ENCODE measurements at regions not wholly inside any gene's neighbourhood (a gene's known extent, or its start where the extent isn't known, plus 50 kb on each side); places are given as distances from the start of the nearest gene placed in this dataset.

- DNase-seq (no peak), ATAC-seq (no peak)
- no peak overlapping the region for H3K4me3 ChIP-seq
- intact Hi-C loops (cut with DNase I), result no loop called here
- H3K27me3 ChIP-seq, result peaks cover 0 to 30% (median 0%) of the 10 kb centered on the region in 9 donors
- no peak for TF ChIP-seq POLR2A (IDR thresholded peaks at IDR 0.05)
- TF ChIP-seq CTCF (IDR thresholded peaks at IDR 0.05), result no peak
- H3K4me1 ChIP-seq, result peaks cover 0 to 11% (median 0%) of the 10 kb centered on the region in 12 donors
- no peaks in the 10 kb centered on the region for H3K9me3 ChIP-seq
- 81 to 92% (median 85%) methylated on average over 7 of the region's 7 CpGs for WGBS, 4 donors
- H3K27ac ChIP-seq, result no peak overlapping the region
- no peaks in the 10 kb centered on the region for H3K36me3 ChIP-seq
These were observed 684.8 kb downstream of the DHX35 start for GRCh38 chr20:39646874-39647413.

- Histone ChIP-seq H3K4me1 (peaks cover 0 to 11% (median 0%) of the 10 kb centered on the region in 12 donors), H3K27ac (no peak overlapping the region), H3K27me3 (peaks cover 0 to 18% (median 0%) of the 10 kb centered on the region in 9 donors), H3K9me3 (no peaks in the 10 kb centered on the region), H3K4me3 (no peak overlapping the region), H3K36me3 (no peaks in the 10 kb centered on the region)
- WGBS, 4 donors, result 22 to 33% (median 31%) methylated on average over 1 to 3 of the region's 3 CpGs
- peak in 2 of 5 donors; percentile 31 to 37 for DNase-seq
- TF ChIP-seq POLR2A (IDR thresholded peaks at IDR 0.05) (no peak), CTCF (IDR thresholded peaks at IDR 0.05) (no peak)
- intact Hi-C loops (cut with DNase I), result no loop called here
- peak in 1 of 4 donors; percentile 11 for ATAC-seq
These were observed 683.0 kb downstream of the DHX35 start for GRCh38 chr20:39645131-39645530.

- peaks cover 0 to 11% (median 0%) of the 10 kb centered on the region in 12 donors for H3K4me1 ChIP-seq
- no peaks in the 10 kb centered on the region for H3K9me3 ChIP-seq
- no peak for DNase-seq
- H3K27me3 ChIP-seq, result peaks cover 0 to 6% (median 0%) of the 10 kb centered on the region in 9 donors
- no peak for TF ChIP-seq CTCF (IDR thresholded peaks at IDR 0.05)
- TF ChIP-seq POLR2A (IDR thresholded peaks at IDR 0.05), result no peak
- H3K36me3 ChIP-seq, result no peaks in the 10 kb centered on the region
- no peak overlapping the region for H3K27ac ChIP-seq
- intact Hi-C loops (cut with DNase I), result no loop called here
- no peak overlapping the region for H3K4me3 ChIP-seq
- 79 to 87% (median 83%) methylated on average over 1 of the region's 1 CpG for WGBS, 4 donors
- ATAC-seq, result no peak
These were observed 681.1 kb downstream of the DHX35 start for GRCh38 chr20:39643292-39643691.

GRCh38 chr20:39641423-39641822 lies 679.3 kb downstream of the DHX35 start:
- intact Hi-C loops (cut with DNase I), result no loop called here
- ATAC-seq (no peak), DNase-seq (no peak)

GRCh38 chr20:39640147-39640546 lies 678.0 kb downstream of the DHX35 start:
- intact Hi-C loops (cut with DNase I), result no loop called here
- TF ChIP-seq POLR2A (IDR thresholded peaks at IDR 0.05), result no peak
- TF ChIP-seq CTCF (IDR thresholded peaks at IDR 0.05), result no peak
- no peak for DNase-seq
- H3K4me3 ChIP-seq, result no peak overlapping the region
- 93 to 96% (median 95%) methylated on average over 8 of the region's 8 CpGs for WGBS, 4 donors
- no peaks in the 10 kb centered on the region for H3K36me3 ChIP-seq
- H3K27ac ChIP-seq, result no peak overlapping the region
- H3K4me1 ChIP-seq, result peaks cover 0 to 4% (median 0%) of the 10 kb centered on the region in 12 donors
- H3K27me3 ChIP-seq, result peaks cover 0 to 16% (median 0%) of the 10 kb centered on the region in 9 donors
- no peak for ATAC-seq
- H3K9me3 ChIP-seq, result no peaks in the 10 kb centered on the region

More at GRCh38 chr20:39641423-39641822, 679.3 kb downstream of the DHX35 start:
- H3K27ac ChIP-seq, result no peak overlapping the region
- TF ChIP-seq POLR2A (IDR thresholded peaks at IDR 0.05), result no peak
- H3K27me3 ChIP-seq, result peaks cover 0 to 6% (median 0%) of the 10 kb centered on the region in 9 donors
- H3K36me3 ChIP-seq, result no peaks in the 10 kb centered on the region
- peaks cover 0 to 11% (median 0%) of the 10 kb centered on the region in 12 donors for H3K4me1 ChIP-seq
- H3K4me3 ChIP-seq, result no peak overlapping the region
- no peaks in the 10 kb centered on the region for H3K9me3 ChIP-seq
- 81 to 87% (median 84%) methylated on average over 4 of the region's 4 CpGs for WGBS, 4 donors
